Neural cell (in vitro differentiated cells): ENCODE measurements at regions not wholly inside any gene's neighbourhood (a gene's known extent, or its start where the extent isn't known, plus 50 kb on each side); places are given as distances from the start of the nearest gene placed in this dataset.
"Not testable (repeated sequence)": the region's sequence is repeated elsewhere in the genome, so short reads cannot be mapped to it uniquely, and the experiment has no call there.

Experiments used
- H2AFZ ChIP-seq: fragments of 200-600, 300-800 bp; sonication (generic), shearing (Covaris generic); 2 replicates; pipeline ENCODE4 v1.6.0; 2014; ENCODE audit warnings: low read depth, mild to moderate bottlenecking, antibody characterized with exemption, low read length, moderate library complexity
- H3F3A ChIP-seq: fragments of 200-600 bp; shearing (Covaris generic); 2 replicates; pipeline ENCODE4 v1.6.1; 2016; ENCODE audit warnings: mild to moderate bottlenecking, moderate library complexity, mixed read lengths, antibody characterized with exemption, low read length; ENCODE audit not compliant: insufficient read depth, poor library complexity, severe bottlenecking
- H3K27ac ChIP-seq: fragments of 200-600, 300-800 bp; sonication (generic), shearing (Covaris generic); 2 replicates; pipeline ENCODE4 v1.5.1; 2014; ENCODE audit warnings: mild to moderate bottlenecking, low read length, moderate library complexity
- H3K27me3 ChIP-seq: fragments of 300-800, 200-600 bp; sonication (generic), shearing (Covaris generic); 2 replicates; pipeline ENCODE4 v1.6.0; 2014; ENCODE audit warnings: mild to moderate bottlenecking, low read depth, low read length, moderate library complexity; ENCODE audit not compliant: insufficient read depth
- H3K36me3 ChIP-seq: fragments of 300-800, 200-600 bp; sonication (generic), shearing (Covaris generic); 2 replicates; pipeline ENCODE4 v1.5.1; 2014; ENCODE audit warnings: mild to moderate bottlenecking, antibody characterized with exemption, low read length, moderate library complexity; ENCODE audit not compliant: insufficient read depth
- H3K4me2 ChIP-seq: fragments of 300-800, 200-600 bp; sonication (generic), shearing (Covaris generic); 2 replicates; pipeline ENCODE4 v1.6.0; 2014; ENCODE audit warnings: mild to moderate bottlenecking, low read length
- H3K4me3 ChIP-seq: fragments of 300-800, 200-600 bp; sonication (generic), shearing (Covaris generic); 2 replicates; pipeline ENCODE4 v1.5.1; 2014; ENCODE audit warnings: mild to moderate bottlenecking, low read length, moderate library complexity
- H3K79me2 ChIP-seq: fragments of 200-600 bp; shearing (Covaris generic); replicated peaks from 2 replicates; pipeline ENCODE4 v1.6.0; 2014; ENCODE audit warnings: mild to moderate bottlenecking, low read length, moderate library complexity; ENCODE audit not compliant: insufficient read depth
- H3K9ac ChIP-seq: fragments of 300-800, 200-600 bp; sonication (generic), shearing (Covaris generic); 2 replicates; pipeline ENCODE4 v1.6.1; 2016; ENCODE audit warnings: mild to moderate bottlenecking, low read length, mixed read lengths
- H3K9me2 ChIP-seq: fragments of 200-600 bp; shearing (Covaris generic); 2 replicates; pipeline ENCODE4 v1.6.1; 2016; ENCODE audit warnings: mild to moderate bottlenecking, low read length, mixed read lengths; ENCODE audit not compliant: insufficient read depth
- H3K9me3 ChIP-seq: fragments of 200-600, 300-800 bp; sonication (generic), shearing (Covaris generic); 2 replicates; pipeline ENCODE4 v1.6.1; 2016; ENCODE audit warnings: mild to moderate bottlenecking, mixed run types, low read length, moderate library complexity, mixed read lengths
- H4K20me1 ChIP-seq: fragments of 200-600 bp; shearing (Covaris generic); 2 replicates; pipeline ENCODE4 v1.6.1; 2016; ENCODE audit warnings: mild to moderate bottlenecking, mixed run types; ENCODE audit not compliant: insufficient read depth
- EP300 ChIP-seq: fragments of 450-650 bp; conservative IDR thresholded peaks from 2 replicates; pipeline ENCODE4 v1.6.1; 2014; ENCODE audit warnings: antibody characterized with exemption, mild to moderate bottlenecking, moderate library complexity; ENCODE audit not compliant: poor library complexity, severe bottlenecking
- EZH2 ChIP-seq: fragments of 200-600, 300-800 bp; shearing (Covaris generic), sonication (generic); IDR thresholded peaks from 2 replicates; pipeline ENCODE4 v1.6.1; 2014; ENCODE audit warnings: antibody characterized with exemption, low read length, borderline replicate concordance, mild to moderate bottlenecking; ENCODE audit not compliant: insufficient read depth, poor library complexity, severe bottlenecking
- MXI1 ChIP-seq: fragments of 450-650 bp; conservative IDR thresholded peaks from 2 replicates; pipeline ENCODE4 v1.6.1; 2014; ENCODE audit warnings: antibody characterized with exemption, mild to moderate bottlenecking; ENCODE audit not compliant: poor library complexity, severe bottlenecking
- POLR2AphosphoS5 ChIP-seq: IDR thresholded peaks from 2 replicates; pipeline ENCODE4 v1.6.1; 2012
- RAD21 ChIP-seq: fragments of 450-650 bp; conservative IDR thresholded peaks from 2 replicates; pipeline ENCODE4 v1.6.1; 2014; ENCODE audit warnings: antibody characterized with exemption, mild to moderate bottlenecking, moderate library complexity
- SMC3 ChIP-seq: fragments of 450-650 bp; conservative IDR thresholded peaks from 2 replicates; pipeline ENCODE4 v1.6.1; 2014; ENCODE audit warnings: antibody characterized with exemption, mild to moderate bottlenecking, moderate library complexity; ENCODE audit not compliant: poor library complexity
- TAF1 ChIP-seq: IDR thresholded peaks from 2 replicates; pipeline ENCODE4 v1.6.1; 2012; ENCODE audit warnings: low read depth
- TF ChIP-seq, protein P1 (sequence below): IDR thresholded peaks from 2 replicates; pipeline ENCODE4 v1.6.1; 2012; ENCODE audit warnings: borderline replicate concordance
- TF ChIP-seq, protein P2 (sequence below): fragments of 450-650 bp; IDR thresholded peaks from 2 replicates; pipeline ENCODE4 v1.5.1; 2014; ENCODE audit warnings: antibody characterized with exemption, mild to moderate bottlenecking, moderate library complexity; ENCODE audit not compliant: poor library complexity, severe bottlenecking

DNA sequence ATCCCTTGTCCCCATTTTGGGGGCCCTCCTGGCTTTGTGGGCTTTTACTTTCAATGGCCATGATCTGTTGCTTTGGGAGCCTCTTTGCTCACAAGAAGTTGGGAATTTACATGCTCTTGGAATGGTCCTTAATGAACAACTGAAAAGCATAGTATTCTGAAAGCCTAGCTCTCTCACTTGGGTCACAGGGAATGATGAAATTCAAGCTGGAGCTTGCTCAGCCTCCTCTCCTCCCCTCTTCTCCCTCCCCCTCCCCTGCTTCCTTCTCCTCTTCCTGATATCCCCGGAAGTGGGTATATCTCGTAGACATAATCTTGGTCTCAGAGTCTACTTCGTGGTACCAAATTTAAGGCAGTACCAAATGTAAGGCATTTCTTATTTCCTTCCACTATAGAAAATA is 400.6 kb upstream of the NR3C2 start:
- TF ChIP-seq, protein P1, sequence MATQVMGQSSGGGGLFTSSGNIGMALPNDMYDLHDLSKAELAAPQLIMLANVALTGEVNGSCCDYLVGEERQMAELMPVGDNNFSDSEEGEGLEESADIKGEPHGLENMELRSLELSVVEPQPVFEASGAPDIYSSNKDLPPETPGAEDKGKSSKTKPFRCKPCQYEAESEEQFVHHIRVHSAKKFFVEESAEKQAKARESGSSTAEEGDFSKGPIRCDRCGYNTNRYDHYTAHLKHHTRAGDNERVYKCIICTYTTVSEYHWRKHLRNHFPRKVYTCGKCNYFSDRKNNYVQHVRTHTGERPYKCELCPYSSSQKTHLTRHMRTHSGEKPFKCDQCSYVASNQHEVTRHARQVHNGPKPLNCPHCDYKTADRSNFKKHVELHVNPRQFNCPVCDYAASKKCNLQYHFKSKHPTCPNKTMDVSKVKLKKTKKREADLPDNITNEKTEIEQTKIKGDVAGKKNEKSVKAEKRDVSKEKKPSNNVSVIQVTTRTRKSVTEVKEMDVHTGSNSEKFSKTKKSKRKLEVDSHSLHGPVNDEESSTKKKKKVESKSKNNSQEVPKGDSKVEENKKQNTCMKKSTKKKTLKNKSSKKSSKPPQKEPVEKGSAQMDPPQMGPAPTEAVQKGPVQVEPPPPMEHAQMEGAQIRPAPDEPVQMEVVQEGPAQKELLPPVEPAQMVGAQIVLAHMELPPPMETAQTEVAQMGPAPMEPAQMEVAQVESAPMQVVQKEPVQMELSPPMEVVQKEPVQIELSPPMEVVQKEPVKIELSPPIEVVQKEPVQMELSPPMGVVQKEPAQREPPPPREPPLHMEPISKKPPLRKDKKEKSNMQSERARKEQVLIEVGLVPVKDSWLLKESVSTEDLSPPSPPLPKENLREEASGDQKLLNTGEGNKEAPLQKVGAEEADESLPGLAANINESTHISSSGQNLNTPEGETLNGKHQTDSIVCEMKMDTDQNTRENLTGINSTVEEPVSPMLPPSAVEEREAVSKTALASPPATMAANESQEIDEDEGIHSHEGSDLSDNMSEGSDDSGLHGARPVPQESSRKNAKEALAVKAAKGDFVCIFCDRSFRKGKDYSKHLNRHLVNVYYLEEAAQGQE = no peak
- no peak for TF ChIP-seq POLR2AphosphoS5
- TF ChIP-seq RAD21 = no peak
- no peak for TF ChIP-seq MXI1
- TF ChIP-seq EP300 = no peak
- TF ChIP-seq, protein P2, sequence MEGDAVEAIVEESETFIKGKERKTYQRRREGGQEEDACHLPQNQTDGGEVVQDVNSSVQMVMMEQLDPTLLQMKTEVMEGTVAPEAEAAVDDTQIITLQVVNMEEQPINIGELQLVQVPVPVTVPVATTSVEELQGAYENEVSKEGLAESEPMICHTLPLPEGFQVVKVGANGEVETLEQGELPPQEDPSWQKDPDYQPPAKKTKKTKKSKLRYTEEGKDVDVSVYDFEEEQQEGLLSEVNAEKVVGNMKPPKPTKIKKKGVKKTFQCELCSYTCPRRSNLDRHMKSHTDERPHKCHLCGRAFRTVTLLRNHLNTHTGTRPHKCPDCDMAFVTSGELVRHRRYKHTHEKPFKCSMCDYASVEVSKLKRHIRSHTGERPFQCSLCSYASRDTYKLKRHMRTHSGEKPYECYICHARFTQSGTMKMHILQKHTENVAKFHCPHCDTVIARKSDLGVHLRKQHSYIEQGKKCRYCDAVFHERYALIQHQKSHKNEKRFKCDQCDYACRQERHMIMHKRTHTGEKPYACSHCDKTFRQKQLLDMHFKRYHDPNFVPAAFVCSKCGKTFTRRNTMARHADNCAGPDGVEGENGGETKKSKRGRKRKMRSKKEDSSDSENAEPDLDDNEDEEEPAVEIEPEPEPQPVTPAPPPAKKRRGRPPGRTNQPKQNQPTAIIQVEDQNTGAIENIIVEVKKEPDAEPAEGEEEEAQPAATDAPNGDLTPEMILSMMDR = no peak
- no peak for TF ChIP-seq SMC3
- TF ChIP-seq TAF1 = no peak
- TF ChIP-seq EZH2 = no peak
- Histone ChIP-seq H3K9me3 (no peaks in the 10 kb centered on the region), H3K27ac (no peak overlapping the region), H3F3A (no peaks in the 10 kb centered on the region), H3K4me3 (no peak overlapping the region), H3K79me2 (no peaks in the 10 kb centered on the region), H3K36me3 (no peaks in the 10 kb centered on the region), H3K9me2 (no peaks in the 10 kb centered on the region), H3K27me3 (no peaks in the 10 kb centered on the region), H4K20me1 (no peaks in the 10 kb centered on the region), H3K9ac (no peak overlapping the region), H3K4me2 (no peak overlapping the region), H2AFZ (no peak overlapping the region)

DNA sequence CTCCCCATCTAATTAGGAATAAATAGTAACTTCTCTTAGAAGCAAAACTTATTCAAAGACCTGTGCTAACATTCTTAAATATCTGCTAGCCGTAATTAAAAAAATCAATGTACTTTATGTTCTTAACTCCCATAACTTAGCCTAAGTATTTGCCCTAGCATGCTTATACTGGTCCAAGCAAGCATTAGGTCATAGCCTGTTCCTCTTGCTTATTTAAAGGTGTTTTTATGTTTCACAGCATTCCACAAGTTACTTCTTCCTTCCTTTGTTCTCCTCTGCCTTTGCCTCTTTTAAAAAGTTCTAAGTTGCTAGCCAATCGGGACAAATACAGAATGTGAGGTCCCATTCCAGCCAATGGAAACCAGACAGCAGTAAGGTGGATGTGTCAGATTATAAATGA is 395.4 kb upstream of the NR3C2 start:
- H3K4me2 ChIP-seq, H4K20me1 ChIP-seq, H3K9ac ChIP-seq, H3K79me2 ChIP-seq, H3F3A ChIP-seq, H3K36me3 ChIP-seq, H3K4me3 ChIP-seq, H3K9me2 ChIP-seq, H3K27ac ChIP-seq, H3K9me3 ChIP-seq, H3K27me3 ChIP-seq, H2AFZ ChIP-seq: not testable (repeated sequence)
